ENCODE measurements at regions not wholly inside any gene's neighbourhood (a gene's known extent, or its start where the extent isn't known, plus 50 kb on each side); places are given as distances from the start of the nearest gene placed in this dataset.
"Not testable (repeated sequence)": the region's sequence is repeated elsewhere in the genome, so short reads cannot be mapped to it uniquely, and the experiment has no call there.

DNA sequence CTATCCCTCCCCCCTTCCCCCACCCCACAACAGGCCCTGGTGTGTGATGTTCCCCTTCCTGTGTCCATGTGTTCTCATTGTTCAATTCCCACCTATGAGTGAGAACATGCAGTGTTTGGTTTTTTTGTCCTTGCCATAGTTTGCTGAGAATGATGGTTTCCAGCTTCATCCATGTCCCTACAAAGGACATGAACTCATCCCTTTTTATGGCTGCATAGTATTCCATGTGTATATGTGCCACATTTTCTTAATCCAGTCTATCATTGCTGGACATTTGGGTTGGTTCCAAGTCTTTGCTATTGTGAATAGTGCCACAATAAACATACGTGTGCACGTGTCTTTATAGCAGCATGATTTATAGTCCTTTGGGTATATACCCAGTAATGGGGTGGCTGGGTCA is 52.3 kb upstream of the MAN1A2 start:
- DNase-seq: not testable (repeated sequence)

DNA sequence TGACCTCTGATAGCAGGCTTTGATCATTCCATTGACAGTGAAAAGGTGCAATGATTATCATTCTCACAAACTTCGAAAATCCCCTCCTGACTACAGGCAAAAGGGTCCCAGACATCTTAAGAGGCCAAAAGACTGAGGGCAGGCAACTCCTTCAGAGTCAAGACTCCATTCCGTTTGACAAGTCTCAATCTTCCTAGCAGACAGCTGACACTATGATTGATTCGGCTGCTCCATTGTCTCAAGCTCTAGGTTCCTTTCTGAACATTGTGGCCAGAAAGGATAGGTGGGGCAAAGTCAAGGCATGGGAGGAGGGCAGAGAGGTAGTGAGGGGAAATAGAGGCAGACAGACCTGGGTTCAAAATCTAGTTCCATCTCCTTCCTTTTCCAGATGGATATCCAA is 53.7 kb upstream of the MAN1A2 start:
- DNase-seq: no peak

DNA sequence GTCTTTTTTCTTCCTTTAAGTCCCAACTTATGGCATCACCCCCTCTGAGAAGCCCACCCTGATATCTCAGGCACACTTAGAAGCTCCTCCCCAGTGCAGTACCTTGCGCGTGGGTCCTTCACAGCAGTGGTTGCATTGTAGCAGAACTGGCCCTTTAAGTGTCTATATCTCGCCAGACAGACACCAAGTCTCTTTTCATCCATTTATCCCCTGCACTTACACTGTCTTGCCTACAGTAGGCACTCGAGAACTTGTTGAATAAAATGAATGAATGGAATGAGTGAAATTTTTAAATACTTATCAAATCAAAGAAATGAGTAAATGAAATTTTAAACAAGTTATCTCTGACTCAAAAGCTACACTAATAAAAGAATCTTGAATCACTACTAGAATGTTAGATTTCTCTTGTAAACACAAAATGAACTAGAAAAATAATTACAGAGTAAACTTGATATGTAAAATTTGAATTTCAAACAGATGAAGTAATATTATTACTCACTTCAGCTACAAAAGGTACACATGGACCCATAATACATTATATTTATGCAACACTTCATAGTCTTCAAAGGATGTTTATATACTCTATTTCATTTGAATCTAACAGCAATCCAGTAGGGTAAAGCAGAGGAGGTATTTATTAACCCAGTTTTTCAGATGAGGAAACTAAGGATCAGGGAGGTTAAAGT is 54.7 kb upstream of the MAN1A2 start:
- DNase-seq: no peak

DNA sequence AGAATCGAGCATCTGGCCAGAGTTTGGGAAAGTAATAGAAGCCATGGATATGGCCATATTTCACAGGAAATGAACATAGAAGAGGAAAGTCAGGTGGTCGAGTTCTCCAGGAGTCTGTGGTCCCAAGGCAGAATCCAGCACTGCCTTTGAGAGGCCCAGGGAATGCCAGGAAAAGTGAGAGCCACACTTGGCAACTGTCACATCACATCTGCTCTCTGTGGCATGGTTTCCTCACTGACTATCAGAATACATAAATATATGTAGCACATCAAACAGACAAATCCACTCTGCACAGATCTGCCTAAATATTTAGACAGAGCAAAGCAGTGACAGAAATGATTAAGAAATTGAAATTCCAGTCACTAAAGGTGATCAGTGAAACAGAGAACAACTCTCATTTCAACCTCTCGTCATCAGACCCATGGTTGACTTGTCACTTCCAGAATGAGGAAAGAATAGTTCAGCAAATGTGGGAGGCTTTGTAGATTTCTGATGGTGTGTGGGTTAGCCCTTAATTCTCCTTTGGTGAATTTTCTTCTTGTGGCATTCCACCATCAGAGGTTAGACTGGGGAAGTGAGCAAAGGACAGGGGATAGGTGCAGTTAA is 58.8 kb upstream of the MAN1A2 start:
- DNase-seq: peak; percentile 36

DNA sequence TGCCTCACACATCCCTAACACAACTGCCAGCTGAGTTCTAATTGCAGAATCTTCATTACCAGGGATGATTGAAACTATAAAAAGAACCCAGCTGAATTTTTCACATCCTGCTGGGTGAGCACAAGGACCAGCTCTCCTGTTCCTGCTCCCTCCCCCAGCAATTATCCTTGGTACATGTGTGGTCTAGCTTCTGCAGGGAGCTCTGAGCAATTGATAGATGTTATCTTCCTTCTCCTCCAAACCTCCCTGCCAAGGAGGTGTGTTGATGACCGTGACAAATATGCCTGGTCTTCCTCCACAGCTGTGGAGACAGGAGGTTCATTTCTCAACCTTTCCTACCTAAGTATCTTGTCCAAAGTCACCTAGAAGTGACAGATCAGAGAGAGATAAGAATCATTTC is 65.3 kb upstream of the MAN1A2 start:
- DNase-seq: peak; percentile 14

DNA sequence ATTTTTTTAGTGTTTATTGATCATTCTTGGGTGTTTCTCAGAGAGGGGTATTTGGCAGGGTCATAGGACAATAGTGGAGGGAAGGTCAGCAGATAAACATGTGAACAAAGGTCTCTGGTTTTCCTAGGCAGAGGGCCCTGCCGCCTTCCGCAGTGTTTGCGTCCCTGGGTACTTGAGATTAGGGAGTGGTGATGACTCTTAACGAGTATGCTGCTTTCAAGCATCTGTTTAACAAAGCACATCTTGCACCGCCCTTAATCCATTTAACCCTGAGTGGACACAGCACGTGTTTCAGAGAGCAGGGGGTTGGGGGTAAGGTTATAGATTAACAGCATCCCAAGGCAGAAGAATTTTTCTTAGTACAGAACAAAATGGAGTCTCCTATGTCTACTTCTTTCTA is 67.1 kb upstream of the MAN1A2 start:
- DNase-seq: not testable (repeated sequence)

DNA sequence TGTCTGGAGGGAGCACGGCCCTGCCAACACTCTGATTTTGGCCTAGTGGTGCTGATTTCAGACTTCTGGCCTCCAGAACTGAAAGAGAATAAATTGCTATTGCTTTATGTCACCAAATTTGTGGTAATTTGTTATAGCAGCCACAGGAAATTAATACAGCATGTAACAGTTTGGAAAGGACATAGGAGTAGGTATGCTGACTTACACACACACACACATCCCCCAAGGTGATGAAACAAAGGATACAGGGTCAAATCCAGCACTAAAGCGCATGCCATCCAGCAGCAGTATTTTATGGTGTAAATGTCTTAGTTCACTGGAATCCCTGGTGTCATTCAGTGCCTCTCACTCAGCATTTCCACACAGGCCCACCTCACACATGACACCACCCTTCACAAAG is 72.2 kb upstream of the MAN1A2 start:
- no peak for DNase-seq

DNA sequence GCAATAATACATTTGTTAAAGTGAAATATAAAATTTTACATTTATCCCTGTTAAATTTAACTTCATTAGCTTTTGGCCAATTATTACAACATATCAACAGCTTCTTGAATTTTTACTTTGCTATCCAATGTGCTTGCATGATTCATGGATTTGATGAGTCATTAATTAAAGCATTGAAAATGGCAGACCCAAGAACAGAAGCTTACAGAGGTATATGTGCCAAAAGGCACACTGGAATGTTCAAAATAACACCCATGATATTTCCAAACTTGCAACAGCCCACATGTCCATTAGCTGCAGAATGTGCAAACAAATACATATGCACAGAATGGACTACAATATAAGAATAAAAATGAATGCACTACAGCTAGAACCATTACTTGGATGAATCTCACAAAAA is 76.4 kb upstream of the MAN1A2 start:
- no peak for DNase-seq

DNA sequence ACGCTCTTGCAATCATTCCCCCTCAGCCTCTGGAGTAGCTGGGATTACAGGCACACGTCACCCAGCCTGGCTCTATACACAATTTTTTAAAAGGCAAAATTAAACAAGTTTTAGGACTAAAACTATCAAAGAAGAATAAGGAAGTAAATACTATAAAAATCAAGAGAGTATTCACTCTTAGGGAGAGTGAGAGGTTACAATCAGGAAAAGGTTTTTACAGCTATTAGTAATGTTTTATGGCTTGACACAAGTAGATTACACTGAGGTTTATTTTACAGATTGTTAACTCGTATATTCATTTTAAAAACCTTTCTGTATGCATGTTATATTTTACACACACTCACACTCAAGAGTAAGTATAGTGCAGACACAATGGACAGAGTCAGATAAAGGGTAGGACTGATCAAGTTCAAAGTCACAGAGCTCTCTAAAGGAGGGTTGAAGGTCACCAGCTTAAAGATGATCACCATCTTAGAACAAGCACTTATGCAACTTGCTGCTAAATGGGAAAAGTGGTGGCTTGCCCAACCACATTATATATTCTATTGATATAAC is 77.9 kb upstream of the MAN1A2 start:
- no peak for DNase-seq

DNA sequence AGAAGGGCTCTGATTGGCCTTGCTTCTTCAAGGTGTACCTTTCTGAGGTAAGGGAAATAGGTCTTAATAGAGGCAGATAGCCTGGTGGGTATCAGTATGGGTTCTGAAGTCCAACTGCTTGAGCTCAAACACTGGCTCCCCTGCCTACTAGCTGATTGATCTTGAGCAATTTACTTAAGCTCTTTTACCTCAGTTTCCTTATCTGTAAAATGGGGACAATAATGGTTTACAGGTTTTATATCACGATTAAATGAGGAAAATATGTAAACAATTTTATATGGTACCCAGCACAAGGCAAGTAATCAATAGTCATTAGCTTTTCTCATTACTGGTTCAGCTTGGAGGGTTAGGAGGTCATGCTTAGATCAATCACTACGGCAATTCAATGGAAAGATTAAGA is 75.8 kb upstream of the VTCN1 start:
- DNase-seq: no peak

DNA sequence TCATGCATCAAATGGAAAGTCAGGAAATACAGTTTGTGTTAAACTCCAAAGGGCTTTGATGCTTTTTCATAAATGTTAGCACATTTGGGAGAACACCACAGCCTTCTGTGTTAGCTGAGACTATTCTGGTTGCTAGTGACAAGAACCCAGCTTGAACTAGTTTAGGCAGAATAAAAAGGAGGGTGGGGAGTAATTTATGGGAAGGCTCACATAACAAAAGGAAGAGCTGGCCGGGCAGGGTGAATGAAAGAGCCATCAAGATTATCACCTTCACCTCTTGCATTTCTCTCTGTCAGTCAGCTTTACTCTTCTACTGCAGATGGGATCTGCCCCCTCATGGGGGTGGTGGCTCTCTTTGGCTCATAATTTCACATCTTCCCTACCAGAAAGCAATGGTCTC is 75.4 kb upstream of the VTCN1 start:
- DNase-seq: no peak

DNA sequence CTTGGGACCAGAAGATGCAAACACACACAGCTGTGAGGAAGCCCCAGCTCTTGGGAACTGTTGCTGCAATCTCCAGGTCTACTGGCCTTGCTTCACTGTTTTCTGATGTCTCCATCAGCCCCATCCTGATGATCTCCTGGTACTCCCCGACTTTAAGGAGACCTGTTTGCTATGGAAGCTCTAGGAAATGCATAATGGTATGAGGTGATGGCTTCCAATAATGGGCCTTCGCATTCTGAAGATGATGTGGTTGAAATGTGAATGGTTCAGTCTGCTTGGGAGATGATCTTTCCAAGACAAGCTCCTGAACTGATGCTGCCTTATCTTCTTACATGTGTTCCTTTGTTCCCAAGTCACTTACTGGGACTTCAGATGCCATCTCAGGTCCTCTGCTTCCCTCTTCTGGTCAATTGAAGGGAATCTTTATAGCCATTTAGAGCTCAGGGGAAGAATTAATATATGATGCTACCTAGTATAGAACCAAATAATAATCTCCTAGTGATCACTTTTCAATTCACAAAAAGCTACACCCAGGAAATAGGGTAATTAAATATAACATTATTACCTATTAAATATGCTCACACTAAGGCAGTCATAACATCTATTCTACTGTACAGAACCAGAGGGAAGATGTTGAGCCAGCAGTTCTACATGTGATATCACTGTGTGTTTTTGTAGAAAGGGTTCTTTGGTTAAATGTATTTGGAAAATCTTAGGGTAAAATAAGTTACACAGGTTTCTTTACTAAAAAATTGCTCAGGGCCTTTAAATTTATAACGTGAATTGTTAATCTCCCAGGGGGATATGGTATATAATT is 73.9 kb upstream of the VTCN1 start:
- DNase-seq: peak; percentile 84

DNA sequence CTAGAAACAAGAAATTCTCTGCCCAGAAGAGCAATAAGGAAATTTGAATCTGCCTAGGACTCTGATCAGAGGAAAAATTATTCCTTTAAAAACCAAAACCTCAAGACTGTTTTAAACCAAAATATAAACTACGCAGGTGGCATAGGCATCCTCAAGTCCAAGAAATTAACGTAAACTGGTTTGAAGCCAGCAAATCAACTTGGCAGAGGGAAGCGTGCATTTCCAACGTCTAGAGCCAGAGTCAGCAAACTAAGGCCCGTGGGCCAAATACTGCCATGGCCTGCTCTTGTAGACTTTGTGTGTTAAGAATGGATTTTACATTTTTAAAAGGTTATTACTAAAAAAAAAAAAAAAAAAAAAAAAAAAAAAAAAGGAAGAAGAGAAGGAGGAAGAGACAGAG is 67.8 kb upstream of the VTCN1 start:
- DNase-seq: peak; percentile 16

DNA sequence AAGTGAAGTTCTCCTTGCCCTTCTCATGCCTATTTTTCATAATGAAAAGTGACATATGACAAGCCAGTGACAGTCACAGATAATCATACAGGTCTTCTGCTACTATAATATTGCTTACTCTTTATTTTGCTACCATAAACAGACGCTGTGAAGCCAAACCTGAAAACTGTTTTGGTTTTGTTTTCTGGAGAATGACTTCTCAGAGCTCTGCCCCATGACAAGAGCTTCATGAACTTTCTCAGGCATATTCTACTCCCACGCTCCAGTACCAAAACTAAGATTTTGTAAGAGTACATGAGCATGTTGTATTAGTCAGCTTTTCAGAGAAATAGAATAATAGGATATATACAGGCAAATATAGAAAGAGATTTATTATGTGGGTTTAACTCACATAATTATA is 64.3 kb upstream of the VTCN1 start:
- no peak for DNase-seq

DNA sequence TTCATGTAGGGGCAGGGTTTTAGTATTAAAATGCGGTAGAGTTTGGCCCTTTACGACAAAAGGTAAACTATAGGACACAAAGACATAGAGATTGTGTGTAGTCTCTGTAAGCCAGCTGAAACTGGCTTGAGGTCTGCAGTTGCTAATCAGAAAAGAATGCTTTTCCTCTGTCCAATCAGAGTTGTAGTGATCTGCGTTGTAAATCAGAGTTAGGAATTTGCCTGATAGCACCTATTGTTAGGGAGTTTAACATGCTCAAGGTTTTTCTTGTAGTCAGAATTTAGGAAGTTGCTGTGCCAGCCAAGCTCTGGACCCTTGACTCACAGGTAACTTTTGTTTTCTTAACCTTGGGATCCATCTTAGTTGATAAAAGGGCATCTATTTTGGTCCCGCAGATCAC is 61.2 kb upstream of the VTCN1 start:
- no peak for DNase-seq

DNA sequence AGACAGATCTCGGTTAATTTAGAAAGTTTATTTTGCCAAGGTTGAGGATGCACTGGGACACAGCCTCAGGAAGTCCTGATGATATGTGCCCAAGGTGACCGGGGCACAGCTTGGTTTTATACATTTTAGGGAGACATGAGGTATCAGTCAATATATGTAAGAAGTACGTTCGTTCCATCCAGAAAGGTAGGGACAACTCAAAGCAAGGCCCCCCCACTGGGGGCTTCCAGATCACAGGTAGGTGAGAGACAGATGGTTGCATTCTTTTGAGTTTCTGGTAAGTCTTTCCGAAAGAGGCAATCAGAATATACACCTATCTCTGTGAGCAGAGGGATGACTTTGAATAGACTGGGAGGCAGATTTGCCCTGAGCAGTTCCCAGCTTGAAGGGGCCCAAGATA is 60.4 kb upstream of the VTCN1 start:
- DNase-seq: no peak

DNA sequence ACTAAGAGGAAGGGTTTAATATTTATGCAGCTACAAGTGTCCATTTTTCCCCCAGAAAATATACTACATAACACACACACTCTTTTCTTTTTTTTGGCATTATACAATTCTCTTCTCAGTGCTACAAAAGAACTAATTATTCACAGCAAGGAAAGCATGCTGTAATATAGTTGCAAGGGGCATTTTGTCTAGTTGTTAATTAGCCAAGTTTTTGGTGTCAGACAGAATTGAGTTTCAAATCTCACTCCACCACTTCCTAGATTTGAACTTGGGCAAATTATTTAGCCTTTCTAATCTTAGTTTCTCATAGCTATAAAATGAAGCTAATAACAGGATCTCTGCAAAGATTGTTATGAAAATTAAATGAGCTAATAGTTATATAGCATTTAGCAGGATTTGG is 60.0 kb upstream of the VTCN1 start:
- no peak for DNase-seq

DNA sequence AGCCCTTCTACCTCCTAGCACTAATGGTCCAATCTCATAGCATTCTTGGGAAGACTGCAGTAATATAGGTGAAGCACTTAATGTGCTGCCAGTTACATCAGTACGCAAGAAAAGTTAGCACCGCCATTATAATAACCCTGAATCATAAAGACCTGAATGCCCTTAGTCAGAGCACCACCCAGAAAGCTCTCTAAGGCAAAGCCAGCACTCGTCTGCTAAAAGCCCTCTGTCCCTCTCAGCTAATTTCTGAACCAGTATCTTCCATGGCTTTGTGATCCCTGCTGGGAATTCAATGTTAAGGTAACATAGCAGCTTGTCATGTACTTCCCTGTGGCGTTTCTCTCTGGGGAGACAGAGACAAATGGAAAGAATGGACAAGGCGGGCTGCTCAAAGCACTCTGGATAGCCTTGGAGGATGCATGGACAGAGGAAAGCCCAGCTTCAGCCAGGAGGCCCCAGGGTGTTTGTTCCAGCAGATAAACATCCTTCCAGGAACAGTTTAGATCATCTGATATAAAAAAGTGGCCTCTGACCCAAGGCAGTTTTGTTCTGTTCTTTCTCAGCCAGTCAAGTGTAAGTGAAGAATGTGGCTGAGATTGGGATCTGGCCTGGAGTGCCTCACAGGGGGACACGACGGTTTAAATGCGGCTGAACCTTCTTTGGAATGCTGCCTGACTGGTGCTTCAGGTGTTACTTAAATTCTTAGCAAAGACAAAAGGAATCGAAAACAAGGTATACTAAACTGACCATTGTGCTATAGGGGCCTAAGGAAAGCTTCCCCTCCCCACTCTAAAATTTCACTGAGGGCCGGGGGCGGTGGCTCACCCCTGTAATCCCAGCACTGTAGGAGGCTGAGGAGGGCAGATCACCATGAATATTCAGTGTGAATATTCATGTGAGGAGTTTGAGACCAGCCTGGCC is 58.1 kb upstream of the VTCN1 start:
- peak; percentile 26 for DNase-seq

DNA sequence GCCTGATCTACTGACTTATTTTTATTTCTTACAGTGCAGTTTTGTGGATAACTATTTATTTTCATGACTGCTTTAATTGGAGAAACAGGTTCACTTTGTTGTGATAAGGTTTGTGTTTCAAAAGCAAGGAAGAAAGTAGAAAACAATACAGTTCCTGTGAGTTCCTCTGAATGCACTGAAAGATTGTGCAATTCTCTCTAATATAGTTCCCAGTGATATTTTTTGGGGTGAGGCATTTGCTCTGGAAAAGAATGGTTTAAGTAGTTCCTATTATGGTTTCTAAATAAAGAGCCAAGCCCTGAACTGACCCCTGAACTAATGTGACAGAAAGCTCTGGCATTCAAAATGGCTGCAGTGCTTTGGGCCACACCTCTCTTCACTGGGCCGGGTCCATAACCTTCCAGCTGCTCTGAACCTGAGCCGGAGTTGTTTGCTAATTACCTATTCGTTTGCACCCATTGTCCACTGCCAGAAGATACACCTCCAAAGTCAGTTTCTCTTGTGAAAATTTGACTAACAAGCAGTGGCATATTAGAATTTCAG is 56.6 kb upstream of the VTCN1 start:
- DNase-seq: no peak

DNA sequence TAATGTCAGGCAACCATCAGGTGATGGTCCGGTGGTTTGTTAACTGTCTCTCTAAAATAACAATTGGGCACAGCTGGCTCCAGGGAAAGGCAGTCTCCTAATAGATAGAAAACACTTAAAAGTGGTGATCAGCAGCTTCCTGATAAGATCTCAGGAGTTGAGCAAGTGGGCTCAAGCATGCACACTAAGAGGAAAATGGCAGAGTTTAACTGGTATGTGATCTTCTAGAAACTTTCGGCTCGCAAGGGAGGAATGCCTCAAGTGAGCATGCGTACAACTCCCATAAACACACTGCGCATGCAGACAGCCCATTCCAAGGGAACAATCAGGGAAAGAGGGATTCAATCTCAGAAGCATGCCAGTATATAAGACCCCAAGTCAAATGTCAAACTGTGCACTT is 52.2 kb upstream of the VTCN1 start:
- no peak for DNase-seq

DNA sequence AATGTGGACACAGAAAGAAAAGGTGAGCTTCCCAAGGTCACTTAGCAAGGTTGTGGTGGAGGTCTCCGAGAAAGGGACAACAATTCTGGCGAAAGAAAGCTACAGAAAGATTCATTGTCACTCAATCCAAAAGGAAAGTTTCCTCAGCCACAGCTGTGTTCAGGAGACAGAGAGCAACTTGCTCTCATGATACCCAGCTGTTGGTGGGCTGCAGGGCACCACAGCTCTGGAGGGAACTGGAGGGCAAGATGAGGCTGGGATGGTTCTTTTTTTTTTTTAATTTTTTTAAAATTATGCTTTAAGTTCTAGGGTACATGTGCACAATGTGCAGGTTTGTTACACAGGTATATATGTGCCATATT is 50.7 kb upstream of the VTCN1 start:
- peak; percentile 73 for DNase-seq
